A549 (cell line): ENCODE measurements at regions not wholly inside any gene's neighbourhood (a gene's known extent, or its start where the extent isn't known, plus 50 kb on each side); places are given as distances from the start of the nearest gene placed in this dataset.

Experiments
- CTCF ChIP-seq: fragments of >200 bp; sonication (Bioruptor Twin); formaldehyde crosslinking; IDR thresholded peaks from 3 replicates; pipeline ENCODE4 v1.5.1; 2016
- REST ChIP-seq: fragments of 200-600 bp; sonication (generic); IDR thresholded peaks from 2 replicates; pipeline ENCODE4 v1.6.1; 2016; ENCODE audit warnings: antibody characterized with exemption, mild to moderate bottlenecking, moderate library complexity

GRCh38 chr13:56515441-56515840 lies 625.3 kb upstream of the PRR20A start:
- TF ChIP-seq CTCF (no peak), REST (no peak)
